Heart left ventricle (tissue), 13 donors: ENCODE measurements at regions not wholly inside any gene's neighbourhood (a gene's known extent, or its start where the extent isn't known, plus 50 kb on each side); places are given as distances from the start of the nearest gene placed in this dataset.

Source experiments
- POLR2A ChIP-seq, 2 donors: fragments of 450-650 bp; IDR thresholded peaks; one replicate each; pipeline ENCODE4 v1.6.1; 2017; ENCODE audit warnings: antibody characterized with exemption in 2 of 2, mild to moderate bottlenecking in 2 of 2, moderate library complexity in 2 of 2
- TF ChIP-seq, protein P1 (sequence below), 12 donors: fragments of 200-600 bp; sonication (generic) in 4 of 12; IDR thresholded peaks; one replicate each; pipeline versions ENCODE4 v1.5.0 to v1.8.0; 2018 to 2022; ENCODE audit warnings: antibody characterized with exemption in 12 of 12, mild to moderate bottlenecking in 5 of 12
- donor health status: ischemic (EF 13 %, LVEDD 7.1; RV severe dilation, severe dysfunction).
- donor health status: DM: no; HTN: yes; CAD: no.
- donor health status: DM: no; HTN: no; CAD: no.
- donor health status: ischemic (EF 25% LVEDD 6.9; RV normal size, moderate dysfunction).
- donor health status: ischemic (EF 25% LVEDD 5.7; RV mildly dilated, moderate dysfunction).
- donor health status: ischemic (EF 35%, LVEDD 5.7; RV mildly dilated, moderate dysfunction).
- donor health status: nonischemic (EF 11% LVEDD 7.7; RV severe dilation, severe dysfunction).
- donor health status: DM: yes; HTN: yes; CAD: no.
- donor health status: PGD.
- donor health status: ischemic (EF 29% LVEDD 5.4; RV normal size, mild dysfunction).
- donor health status: nonischemic (EF 23%, LVEDD 6.1; RV moderate dilation, normal function).

DNA sequence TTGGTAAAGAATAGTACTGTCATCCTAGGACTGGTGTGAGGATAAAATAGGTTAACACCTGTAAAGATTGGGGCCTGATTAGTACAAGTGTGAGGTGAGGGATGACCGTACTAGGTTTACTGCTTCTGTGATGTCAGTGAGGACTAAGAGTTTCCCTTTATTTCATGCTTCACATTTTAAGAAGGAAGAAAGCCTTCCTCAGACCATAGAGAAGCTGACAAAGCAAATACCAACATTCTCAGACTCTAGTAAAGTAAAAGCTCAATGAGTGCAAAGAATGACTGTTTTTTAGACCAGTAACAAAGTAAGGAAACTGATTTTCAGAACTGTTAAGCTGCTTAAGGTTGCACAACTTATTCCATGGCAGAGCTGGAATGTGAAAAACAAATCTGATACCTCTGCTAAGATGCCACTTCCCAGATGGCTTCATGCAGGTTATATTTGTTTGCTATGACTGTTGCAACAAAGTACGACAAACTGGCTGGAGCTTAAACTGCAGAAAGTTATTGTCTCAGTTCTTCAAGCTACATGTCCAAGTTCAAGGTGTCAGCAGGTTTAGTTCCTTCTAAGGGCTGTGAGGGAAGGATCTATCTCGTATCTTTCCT is 354.9 kb downstream of the RSL24D1 start:
- TF ChIP-seq, protein P1, sequence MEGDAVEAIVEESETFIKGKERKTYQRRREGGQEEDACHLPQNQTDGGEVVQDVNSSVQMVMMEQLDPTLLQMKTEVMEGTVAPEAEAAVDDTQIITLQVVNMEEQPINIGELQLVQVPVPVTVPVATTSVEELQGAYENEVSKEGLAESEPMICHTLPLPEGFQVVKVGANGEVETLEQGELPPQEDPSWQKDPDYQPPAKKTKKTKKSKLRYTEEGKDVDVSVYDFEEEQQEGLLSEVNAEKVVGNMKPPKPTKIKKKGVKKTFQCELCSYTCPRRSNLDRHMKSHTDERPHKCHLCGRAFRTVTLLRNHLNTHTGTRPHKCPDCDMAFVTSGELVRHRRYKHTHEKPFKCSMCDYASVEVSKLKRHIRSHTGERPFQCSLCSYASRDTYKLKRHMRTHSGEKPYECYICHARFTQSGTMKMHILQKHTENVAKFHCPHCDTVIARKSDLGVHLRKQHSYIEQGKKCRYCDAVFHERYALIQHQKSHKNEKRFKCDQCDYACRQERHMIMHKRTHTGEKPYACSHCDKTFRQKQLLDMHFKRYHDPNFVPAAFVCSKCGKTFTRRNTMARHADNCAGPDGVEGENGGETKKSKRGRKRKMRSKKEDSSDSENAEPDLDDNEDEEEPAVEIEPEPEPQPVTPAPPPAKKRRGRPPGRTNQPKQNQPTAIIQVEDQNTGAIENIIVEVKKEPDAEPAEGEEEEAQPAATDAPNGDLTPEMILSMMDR (IDR thresholded peaks at IDR 0.05) = no peak
- no peak for TF ChIP-seq POLR2A (IDR thresholded peaks at IDR 0.05)
